HK-2 (cell line): ENCODE measurements at regions not wholly inside any gene's neighbourhood (a gene's known extent, or its start where the extent isn't known, plus 50 kb on each side); places are given as distances from the start of the nearest gene placed in this dataset.
"Not testable (repeated sequence)": the region's sequence is repeated elsewhere in the genome, so short reads cannot be mapped to it uniquely, and the experiment has no call there.

Source experiments
- DNase-seq: peaks from one replicate; pipeline ENCODE4 v3.0.0-alpha.2; 2018; ENCODE audit not compliant: unreplicated experiment

GRCh38 chr5:56763711-56764466, 51.5 kb upstream of the MAP3K1 start:
- no peak for DNase-seq

GRCh38 chr5:56763182-56763581, 52.2 kb upstream of the MAP3K1 start:
- DNase-seq, result no peak

- no peak for DNase-seq
Measured at GRCh38 chr5:56761151-56761885, 54.0 kb upstream of the MAP3K1 start.

GRCh38 chr5:56760723-56761122, 54.6 kb upstream of the MAP3K1 start:
- DNase-seq, result no peak

GRCh38 chr5:56759521-56760216, 55.7 kb upstream of the MAP3K1 start:
- no peak for DNase-seq

GRCh38 chr5:56757077-56757476, 58.3 kb upstream of the MAP3K1 start:
- DNase-seq, result no peak

GRCh38 chr5:56755036-56755555, 60.3 kb upstream of the MAP3K1 start:
- DNase-seq, result no peak

- DNase-seq, result not testable (repeated sequence)
Measured at GRCh38 chr5:56753588-56753987, 61.8 kb upstream of the MAP3K1 start.

- no peak for DNase-seq
Measured at GRCh38 chr5:56751572-56752313, 63.6 kb upstream of the MAP3K1 start.

GRCh38 chr5:56749842-56750241, 65.5 kb upstream of the MAP3K1 start:
- no peak for DNase-seq

GRCh38 chr5:56746553-56747339, 68.6 kb upstream of the MAP3K1 start:
- DNase-seq, result no peak

- DNase-seq, result no peak
Measured at GRCh38 chr5:56745864-56746263, 69.5 kb upstream of the MAP3K1 start.

GRCh38 chr5:56740868-56741267, 74.5 kb upstream of the MAP3K1 start:
- DNase-seq, result no peak

GRCh38 chr5:56739990-56740389, 75.4 kb upstream of the MAP3K1 start:
- no peak for DNase-seq

- DNase-seq, result no peak
Measured at GRCh38 chr5:56737951-56738606, 77.3 kb upstream of the MAP3K1 start.

GRCh38 chr5:56737002-56737621, 78.2 kb upstream of the MAP3K1 start:
- DNase-seq, result no peak

GRCh38 chr5:56735849-56736641, 79.3 kb upstream of the MAP3K1 start:
- no peak for DNase-seq

- no peak for DNase-seq
Measured at GRCh38 chr5:56734091-56734694, 81.2 kb upstream of the MAP3K1 start.

GRCh38 chr5:56733580-56733979, 81.8 kb upstream of the MAP3K1 start:
- no peak for DNase-seq
